ENCODE measurements at regions not wholly inside any gene's neighbourhood (a gene's known extent, or its start where the extent isn't known, plus 50 kb on each side); places are given as distances from the start of the nearest gene placed in this dataset.

DNA sequence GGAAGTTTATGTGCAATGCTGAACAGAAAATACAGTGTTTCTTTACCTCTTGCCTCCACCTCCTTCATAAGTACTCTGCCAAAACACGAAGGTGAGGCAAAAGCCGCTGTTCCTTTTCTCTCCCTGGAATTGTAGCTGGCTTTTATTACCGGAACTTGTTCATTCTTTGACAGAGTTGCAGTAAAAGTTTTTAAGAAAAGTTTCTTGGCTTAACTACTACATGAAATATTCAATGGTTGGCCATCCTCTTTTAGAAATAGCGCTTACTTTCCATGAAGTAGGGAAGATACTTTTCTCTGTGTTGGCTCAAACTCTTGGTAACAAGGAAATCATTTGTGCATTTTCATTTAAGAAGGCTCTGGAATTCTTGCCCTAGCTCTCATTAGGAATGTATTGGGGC lies 950.7 kb upstream of the FANCL start:
- Histone ChIP-seq H3K9me2 (ENCODE audit: low read depth, low read length) (no peaks in the 10 kb centered on the region), H3K27me3 (ENCODE audit: insufficient read depth, low read length) (no peaks in the 10 kb centered on the region), H2AFZ (ENCODE audit: low read length) (no peak overlapping the region), H3K9me3 (ENCODE audit: low read length) (no peaks in the 10 kb centered on the region), H3K36me3 (ENCODE audit: insufficient read depth, low read length) (no peaks in the 10 kb centered on the region), H3K79me2 (ENCODE audit: insufficient read depth, low read length) (no peaks in the 10 kb centered on the region), H3K4me2 (ENCODE audit: low read length) (no peak overlapping the region), H4K20me1 (ENCODE audit: insufficient read depth, low read length) (no peaks in the 10 kb centered on the region), H3K4me3 (ENCODE audit: low read depth, low read length, poor library complexity, severe bottlenecking) (no peak overlapping the region), H3K9ac (ENCODE audit: low read length) (no peak overlapping the region), H3K27ac (ENCODE audit: low read depth, low read length, poor library complexity, severe bottlenecking) (no peak overlapping the region), H3K4me1 (ENCODE audit: insufficient read depth, low read length, severe bottlenecking) (no peaks in the 10 kb centered on the region), H3F3A (ENCODE audit: insufficient read depth, low read length) (no peaks in the 10 kb centered on the region)
- TF ChIP-seq EZH2 (IDR thresholded peaks at IDR 0.05; ENCODE audit: borderline replicate concordance, low read length): no peak
- no peak for TF ChIP-seq CTCF (IDR thresholded peaks at IDR 0.05; ENCODE audit: low read length)

DNA sequence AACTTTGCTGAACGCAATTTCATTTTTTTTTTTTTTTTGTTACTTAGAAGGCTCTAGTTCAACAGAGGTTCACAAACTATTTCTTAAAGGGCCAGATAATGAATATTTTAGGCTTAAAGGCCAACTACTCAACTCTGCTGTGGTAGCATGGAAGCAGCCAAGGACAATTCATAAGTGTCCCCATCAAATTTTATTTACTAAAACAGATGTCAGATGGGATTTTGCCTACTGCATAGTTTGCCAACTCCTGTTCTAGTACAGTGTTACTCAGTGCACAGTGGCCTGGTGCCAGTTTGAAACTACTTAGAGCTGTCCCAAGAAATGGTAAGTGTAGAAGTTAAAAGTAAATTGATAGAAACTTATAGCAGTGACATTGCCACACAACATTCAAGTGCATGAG lies 949.4 kb upstream of the FANCL start:
- Histone ChIP-seq H3K9ac (ENCODE audit: low read length) (no peak overlapping the region), H3K9me2 (ENCODE audit: low read depth, low read length) (no peaks in the 10 kb centered on the region), H3F3A (ENCODE audit: insufficient read depth, low read length) (no peaks in the 10 kb centered on the region), H4K20me1 (ENCODE audit: insufficient read depth, low read length) (no peaks in the 10 kb centered on the region), H3K27me3 (ENCODE audit: insufficient read depth, low read length) (no peaks in the 10 kb centered on the region), H3K4me1 (ENCODE audit: insufficient read depth, low read length, severe bottlenecking) (no peaks in the 10 kb centered on the region), H3K36me3 (ENCODE audit: insufficient read depth, low read length) (no peaks in the 10 kb centered on the region), H3K27ac (ENCODE audit: low read depth, low read length, poor library complexity, severe bottlenecking) (no peak overlapping the region), H2AFZ (ENCODE audit: low read length) (no peak overlapping the region), H3K79me2 (ENCODE audit: insufficient read depth, low read length) (no peaks in the 10 kb centered on the region), H3K9me3 (ENCODE audit: low read length) (no peaks in the 10 kb centered on the region), H3K4me3 (ENCODE audit: low read depth, low read length, poor library complexity, severe bottlenecking) (no peak overlapping the region), H3K4me2 (ENCODE audit: low read length) (no peak overlapping the region)
- TF ChIP-seq CTCF (IDR thresholded peaks at IDR 0.05; ENCODE audit: low read length): no peak

- no peaks in the 10 kb centered on the region for H3K27me3 ChIP-seq (ENCODE audit: insufficient read depth, low read length)
- H3K9ac ChIP-seq (ENCODE audit: low read length): no peak overlapping the region
- H2AFZ ChIP-seq (ENCODE audit: low read length): no peak overlapping the region
Measured at GRCh38 chr2:59184276-59185020, 943.3 kb upstream of the FANCL start.

GRCh38 chr2:59183070-59183469 lies 941.9 kb upstream of the FANCL start:
- TF ChIP-seq CTCF (IDR thresholded peaks at IDR 0.05; ENCODE audit: low read length): no peak
- TF ChIP-seq EZH2 (IDR thresholded peaks at IDR 0.05; ENCODE audit: borderline replicate concordance, low read length): no peak
- Histone ChIP-seq H3K9ac (ENCODE audit: low read length) (no peak overlapping the region), H2AFZ (ENCODE audit: low read length) (no peak overlapping the region), H3K79me2 (ENCODE audit: insufficient read depth, low read length) (no peaks in the 10 kb centered on the region), H3K36me3 (ENCODE audit: insufficient read depth, low read length) (no peaks in the 10 kb centered on the region), H4K20me1 (ENCODE audit: insufficient read depth, low read length) (no peaks in the 10 kb centered on the region), H3K4me2 (ENCODE audit: low read length) (no peak overlapping the region), H3K27ac (ENCODE audit: low read depth, low read length, poor library complexity, severe bottlenecking) (no peak overlapping the region), H3K4me1 (ENCODE audit: insufficient read depth, low read length, severe bottlenecking) (no peaks in the 10 kb centered on the region), H3K27me3 (ENCODE audit: insufficient read depth, low read length) (no peaks in the 10 kb centered on the region), H3K4me3 (ENCODE audit: low read depth, low read length, poor library complexity, severe bottlenecking) (no peak overlapping the region), H3K9me3 (ENCODE audit: low read length) (no peaks in the 10 kb centered on the region), H3F3A (ENCODE audit: insufficient read depth, low read length) (no peaks in the 10 kb centered on the region), H3K9me2 (ENCODE audit: low read depth, low read length) (no peaks in the 10 kb centered on the region)

More at GRCh38 chr2:59184276-59185020, 943.3 kb upstream of the FANCL start:
- Histone ChIP-seq H3K4me1 (ENCODE audit: insufficient read depth, low read length, severe bottlenecking) (no peaks in the 10 kb centered on the region), H3K9me2 (ENCODE audit: low read depth, low read length) (no peaks in the 10 kb centered on the region), H3K4me3 (ENCODE audit: low read depth, low read length, poor library complexity, severe bottlenecking) (no peak overlapping the region), H3K79me2 (ENCODE audit: insufficient read depth, low read length) (no peaks in the 10 kb centered on the region), H3K27ac (ENCODE audit: low read depth, low read length, poor library complexity, severe bottlenecking) (no peak overlapping the region), H3K4me2 (ENCODE audit: low read length) (no peak overlapping the region), H3F3A (ENCODE audit: insufficient read depth, low read length) (no peaks in the 10 kb centered on the region), H3K9me3 (ENCODE audit: low read length) (no peaks in the 10 kb centered on the region), H3K36me3 (ENCODE audit: insufficient read depth, low read length) (no peaks in the 10 kb centered on the region), H4K20me1 (ENCODE audit: insufficient read depth, low read length) (no peaks in the 10 kb centered on the region)
- TF ChIP-seq EZH2 (IDR thresholded peaks at IDR 0.05; ENCODE audit: borderline replicate concordance, low read length): no peak

Data from OCI-LY1 (cell line).